OCI-LY1 (cell line): ENCODE measurements at regions not wholly inside any gene's neighbourhood (a gene's known extent, or its start where the extent isn't known, plus 50 kb on each side); places are given as distances from the start of the nearest gene placed in this dataset.
"Not testable (repeated sequence)": the region's sequence is repeated elsewhere in the genome, so short reads cannot be mapped to it uniquely, and the experiment has no call there.

Experiments
- H2AFZ ChIP-seq: fragments of 200-600 bp; sonication (generic), shearing (Covaris generic); 2 replicates; pipeline ENCODE4 v1.6.0; 2014; ENCODE audit warnings: antibody characterized with exemption, mild to moderate bottlenecking, low read length
- H3F3A ChIP-seq: fragments of 200-600 bp; sonication (generic), shearing (Covaris generic); 2 replicates; pipeline ENCODE4 v1.6.0; 2014; ENCODE audit warnings: mild to moderate bottlenecking, antibody characterized with exemption, low read length, moderate library complexity; ENCODE audit not compliant: insufficient read depth
- H3K27ac ChIP-seq: fragments of 200-600 bp; sonication (generic); 2 replicates; pipeline ENCODE4 v1.5.1; 2014; ENCODE audit warnings: low read length, mixed run types, mild to moderate bottlenecking, low read depth; ENCODE audit not compliant: poor library complexity, severe bottlenecking
- H3K27me3 ChIP-seq: fragments of 200-600 bp; sonication (generic); 2 replicates; pipeline ENCODE4 v1.6.0; 2014; ENCODE audit warnings: antibody characterized with exemption, mild to moderate bottlenecking, low read length, moderate library complexity; ENCODE audit not compliant: insufficient read depth
- H3K36me3 ChIP-seq: fragments of 200-600 bp; sonication (generic); 2 replicates; pipeline ENCODE4 v1.6.1; 2014; ENCODE audit warnings: mild to moderate bottlenecking, antibody characterized with exemption, low read length, moderate library complexity, mixed read lengths; ENCODE audit not compliant: insufficient read depth
- H3K4me1 ChIP-seq: fragments of 200-600 bp; sonication (generic); 2 replicates; pipeline ENCODE4 v1.5.1; 2014; ENCODE audit warnings: mild to moderate bottlenecking, low read length, moderate library complexity; ENCODE audit not compliant: insufficient read depth, severe bottlenecking
- H3K4me2 ChIP-seq: fragments of 200-600 bp; sonication (generic), shearing (Covaris generic); 2 replicates; pipeline ENCODE4 v1.6.1; 2014; ENCODE audit warnings: low read length
- H3K4me3 ChIP-seq: fragments of 200-600 bp; sonication (generic); 2 replicates; pipeline ENCODE4 v1.5.1; 2014; ENCODE audit warnings: low read length, low read depth, mild to moderate bottlenecking, mixed read lengths; ENCODE audit not compliant: poor library complexity, severe bottlenecking
- H3K79me2 ChIP-seq: fragments of 200-600 bp; shearing (Covaris generic); 2 replicates; pipeline ENCODE4 v1.6.1; 2016; ENCODE audit warnings: mixed run types, low read length, mixed read lengths; ENCODE audit not compliant: insufficient read depth
- H3K9ac ChIP-seq: fragments of 200-600 bp; sonication (generic), shearing (Covaris generic); 2 replicates; pipeline ENCODE4 v1.6.1; 2014; ENCODE audit warnings: mild to moderate bottlenecking, low read length, mixed read lengths
- H3K9me2 ChIP-seq: fragments of 200-600 bp; sonication (generic), shearing (Covaris generic); 2 replicates; pipeline ENCODE4 v1.6.1; 2014; ENCODE audit warnings: low read depth, mild to moderate bottlenecking, low read length, mixed read lengths
- H3K9me3 ChIP-seq: fragments of 200-600 bp; shearing (Covaris generic); 2 replicates; pipeline ENCODE4 v1.6.1; 2014; ENCODE audit warnings: low read length, mixed read lengths
- H4K20me1 ChIP-seq: fragments of 200-600 bp; sonication (generic), shearing (Covaris generic); 2 replicates; pipeline ENCODE4 v1.6.0; 2016; ENCODE audit warnings: mild to moderate bottlenecking, low read length; ENCODE audit not compliant: insufficient read depth
- CTCF ChIP-seq: fragments of 200-600 bp; sonication (generic), shearing (Covaris generic); IDR thresholded peaks from 2 replicates; pipeline ENCODE4 v1.5.1; 2017; ENCODE audit warnings: mild to moderate bottlenecking, antibody characterized with exemption, low read length, moderate library complexity, mixed read lengths
- EZH2 ChIP-seq: fragments of 200-600 bp; sonication (generic), shearing (Covaris generic); IDR thresholded peaks from 2 replicates; pipeline ENCODE4 v1.8.0; 2017; ENCODE audit warnings: borderline replicate concordance, mixed run types, mild to moderate bottlenecking, antibody characterized with exemption, low read length, moderate library complexity, mixed read lengths

DNA sequence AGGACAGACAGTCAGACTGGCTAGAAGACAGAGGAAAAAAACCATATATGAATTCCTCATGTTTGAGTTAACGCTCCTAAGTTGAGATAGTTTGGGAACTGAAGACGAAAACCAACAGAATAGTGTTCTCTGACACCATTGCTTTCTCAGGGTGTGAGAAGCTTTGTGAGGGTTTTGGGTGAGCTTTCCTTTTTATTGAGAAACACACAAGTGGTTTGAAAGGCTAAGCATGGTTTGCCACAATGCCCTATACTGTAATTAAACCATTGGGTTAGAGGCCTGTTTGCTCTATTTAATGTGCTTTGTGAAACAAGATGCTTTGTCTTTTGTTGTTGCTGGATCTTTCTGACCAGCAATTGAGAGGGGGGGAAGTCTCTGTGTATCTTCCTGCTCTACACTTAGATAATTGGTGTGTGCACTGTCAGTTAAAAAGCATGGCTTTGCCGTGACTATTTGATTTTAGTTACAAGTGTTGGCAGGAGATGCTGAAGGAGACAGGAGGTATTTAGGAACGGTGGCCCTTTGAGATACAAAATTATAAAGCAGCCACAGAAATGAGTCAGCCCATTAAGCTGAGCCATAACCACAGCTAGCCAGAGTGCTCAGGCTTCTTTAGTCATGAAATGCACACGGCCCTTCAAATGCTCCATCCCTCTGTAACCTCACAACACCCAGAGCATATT, 273.0 kb upstream of the PREP start:
- H3K9ac ChIP-seq: no peak overlapping the region
- H3K9me3 ChIP-seq: no peaks in the 10 kb centered on the region
- peaks cover 7% of the 10 kb centered on the region for H3K4me1 ChIP-seq
- H3K27ac ChIP-seq: no peak overlapping the region
- H2AFZ ChIP-seq: no peak overlapping the region
- TF ChIP-seq EZH2: no peak
- TF ChIP-seq CTCF: no peak
- no peak overlapping the region for H3K4me3 ChIP-seq
- no peaks in the 10 kb centered on the region for H4K20me1 ChIP-seq
- no peaks in the 10 kb centered on the region for H3K36me3 ChIP-seq
- no peaks in the 10 kb centered on the region for H3K27me3 ChIP-seq
- H3K4me2 ChIP-seq: no peak overlapping the region
- no peaks in the 10 kb centered on the region for H3K79me2 ChIP-seq
- H3F3A ChIP-seq: no peaks in the 10 kb centered on the region
- H3K9me2 ChIP-seq: no peaks in the 10 kb centered on the region

DNA sequence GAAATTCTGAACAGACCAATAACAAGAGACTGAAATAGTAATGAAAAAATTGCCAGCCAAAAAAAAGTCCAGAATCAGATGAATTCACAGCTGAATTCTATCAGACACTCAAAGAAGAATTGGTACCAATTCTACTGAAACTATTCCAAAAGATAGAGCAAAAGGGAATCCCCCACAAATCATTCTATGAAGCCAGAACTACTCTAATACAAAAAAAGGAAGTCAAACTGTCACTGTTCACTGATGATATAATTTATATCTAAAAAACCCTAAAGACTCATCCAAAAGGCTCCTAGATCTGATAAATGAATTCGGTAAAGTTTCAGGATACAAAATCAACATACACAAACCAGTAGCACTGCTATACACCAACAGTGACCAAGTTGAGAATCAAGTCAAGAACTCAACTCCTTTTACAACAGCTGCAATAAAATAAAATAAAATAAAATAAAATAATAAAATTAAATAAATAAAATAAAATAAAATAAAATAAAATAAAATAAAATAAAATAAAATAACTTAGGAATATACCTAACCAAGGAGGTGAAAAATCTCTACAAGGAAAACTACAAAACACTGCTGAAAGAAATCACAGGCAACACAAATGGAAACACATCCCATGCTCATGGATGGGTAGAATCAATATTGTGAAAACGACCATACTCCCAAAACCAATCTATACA, 270.1 kb upstream of the PREP start:
- not testable (repeated sequence) for H4K20me1 ChIP-seq, H3K4me3 ChIP-seq, H3F3A ChIP-seq, H3K79me2 ChIP-seq, H3K4me2 ChIP-seq, H3K9ac ChIP-seq, H3K36me3 ChIP-seq, H3K27ac ChIP-seq, H3K27me3 ChIP-seq, H3K9me3 ChIP-seq, H2AFZ ChIP-seq, H3K9me2 ChIP-seq
- peaks cover 14% of the 10 kb centered on the region for H3K4me1 ChIP-seq

- Histone ChIP-seq H3K9ac (no peak overlapping the region), H3K9me2 (no peaks in the 10 kb centered on the region), H3K36me3 (no peaks in the 10 kb centered on the region), H3K79me2 (no peaks in the 10 kb centered on the region), H2AFZ (no peak overlapping the region), H3K4me2 (no peak overlapping the region), H3F3A (no peaks in the 10 kb centered on the region), H3K27me3 (no peaks in the 10 kb centered on the region), H4K20me1 (no peaks in the 10 kb centered on the region), H3K27ac (no peak overlapping the region), H3K4me3 (no peak overlapping the region), H3K9me3 (no peaks in the 10 kb centered on the region), H3K4me1 (peaks cover 7% of the 10 kb centered on the region)
- no peak for TF ChIP-seq CTCF
- TF ChIP-seq EZH2: no peak
Observed at GRCh38 chr6:105669232-105669631, 266.4 kb upstream of the PREP start.

GRCh38 chr6:105667056-105667455, 264.2 kb upstream of the PREP start:
- Histone ChIP-seq H3K9ac (no peak overlapping the region), H3K9me3 (no peaks in the 10 kb centered on the region), H3K4me1 (peaks cover 7% of the 10 kb centered on the region), H2AFZ (no peak overlapping the region), H4K20me1 (no peaks in the 10 kb centered on the region), H3K9me2 (no peaks in the 10 kb centered on the region), H3K27me3 (no peaks in the 10 kb centered on the region), H3K79me2 (no peaks in the 10 kb centered on the region), H3F3A (no peaks in the 10 kb centered on the region), H3K27ac (no peak overlapping the region), H3K4me2 (no peak overlapping the region), H3K36me3 (no peaks in the 10 kb centered on the region), H3K4me3 (no peak overlapping the region)
- TF ChIP-seq EZH2 (no peak), CTCF (no peak)
